ENCODE measurements at regions not wholly inside any gene's neighbourhood (a gene's known extent, or its start where the extent isn't known, plus 50 kb on each side); places are given as distances from the start of the nearest gene placed in this dataset.
A peak's percentile ranks its signal among the peaks of the same experiment; 100 is the strongest.

DNA sequence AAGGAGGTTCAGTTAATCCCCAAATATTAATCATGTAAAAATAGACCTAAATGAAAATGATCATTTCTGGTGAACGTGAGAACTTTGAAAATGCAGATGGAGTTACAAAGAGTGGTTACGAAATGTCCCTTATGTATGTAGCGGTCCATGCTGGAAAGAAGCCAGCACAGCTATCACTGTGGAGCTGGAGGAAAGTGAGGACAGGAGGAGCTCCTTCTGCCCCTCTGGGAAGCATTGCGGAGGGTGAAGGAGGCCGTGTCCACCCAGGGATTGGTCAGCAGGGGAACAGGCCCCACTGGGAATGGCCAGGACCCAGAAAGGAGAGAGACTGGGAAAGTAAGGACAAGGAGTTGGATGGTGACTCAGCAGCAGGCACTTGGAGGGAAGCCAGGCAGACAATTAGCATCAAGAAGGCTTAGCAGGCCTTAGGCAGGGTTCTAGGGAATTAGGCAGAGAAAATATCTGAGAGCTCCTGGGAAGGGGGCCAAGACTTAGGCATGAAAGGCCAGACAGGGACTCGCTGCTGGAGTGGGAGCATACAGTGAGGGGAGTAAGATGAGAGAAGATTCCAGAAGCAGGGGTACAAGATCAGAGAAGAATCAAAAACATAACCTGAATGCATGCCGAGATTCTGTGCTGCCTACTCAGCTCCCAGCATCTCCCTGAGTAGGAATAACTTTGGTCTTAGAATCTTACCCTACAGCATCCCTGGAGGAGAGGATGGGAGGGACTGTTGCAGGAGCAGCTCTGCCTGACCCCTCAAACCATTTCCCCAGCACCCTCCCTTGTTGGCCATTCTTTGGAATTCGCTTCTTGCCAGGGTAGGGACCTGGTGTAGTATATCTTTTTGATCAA is 171.0 kb upstream of the UMPS start:
- no peak for DNase-seq

DNA sequence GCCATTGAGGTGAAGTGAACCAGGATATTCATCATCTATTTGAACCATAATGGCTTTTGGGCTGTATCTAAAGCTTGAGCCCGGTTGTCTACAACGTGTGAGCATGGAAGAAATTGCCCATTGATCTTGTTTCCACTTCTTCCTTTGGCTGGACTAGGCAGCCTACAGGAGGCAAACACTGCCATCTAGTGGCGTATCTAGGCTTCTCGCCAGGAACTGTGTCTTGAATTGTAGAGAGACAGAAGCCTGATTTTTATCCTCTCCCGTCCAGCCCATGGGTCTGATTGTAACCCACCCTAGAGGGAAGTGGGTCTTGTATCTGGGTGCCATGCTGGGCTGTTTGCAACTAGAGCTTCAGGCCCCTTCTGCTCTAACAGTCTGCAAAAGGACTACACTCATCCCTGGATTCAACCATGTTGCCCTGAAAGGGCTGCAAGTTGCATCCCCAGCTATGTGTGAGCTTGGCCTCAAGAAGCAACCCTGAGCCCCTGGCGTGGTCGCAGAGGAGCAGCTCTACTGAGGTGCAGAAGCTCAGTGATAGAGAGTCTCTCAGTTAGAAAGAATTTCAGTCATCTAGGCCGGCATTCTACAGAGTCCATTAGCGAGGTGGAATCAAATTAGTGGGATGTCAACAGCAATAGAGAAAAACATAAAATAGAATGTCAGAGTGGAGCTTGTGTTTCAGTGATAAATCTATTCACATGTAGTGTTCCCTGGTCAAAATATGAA is 170.2 kb upstream of the UMPS start:
- DNase-seq = peak; percentile 72

DNA sequence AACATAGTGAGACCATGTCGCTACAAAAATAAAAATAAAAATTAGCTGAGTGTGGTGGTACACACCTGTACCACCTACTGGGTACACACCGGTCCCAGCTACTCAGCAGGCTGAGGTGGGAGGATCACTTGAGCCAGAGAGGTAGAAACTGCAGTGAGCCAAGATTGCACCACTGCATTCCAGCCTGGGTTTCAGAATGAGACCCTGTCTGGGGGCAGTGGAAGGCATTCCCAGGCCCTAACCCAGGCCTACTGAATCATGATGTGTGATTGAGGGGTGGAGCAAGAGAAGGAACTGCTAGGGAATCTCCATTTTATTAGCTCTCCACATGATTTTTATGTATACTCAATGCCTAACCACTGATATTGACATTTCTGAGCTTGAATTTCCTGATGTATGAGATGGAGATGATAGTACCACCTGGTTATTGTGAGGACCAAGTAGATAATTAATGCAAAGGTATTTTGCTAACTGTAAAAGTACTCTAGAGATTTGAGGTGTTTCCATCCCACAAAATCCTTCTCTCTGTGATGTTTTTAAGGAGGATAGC is 169.5 kb upstream of the UMPS start:
- DNase-seq = no peak

GRCh38 chr3:124562769-124563168 is 167.5 kb upstream of the UMPS start:
- DNase-seq = no peak

GRCh38 chr3:124563376-124563775 is 166.9 kb upstream of the UMPS start:
- no peak for DNase-seq

- peak; percentile 66 for DNase-seq
Measured at GRCh38 chr3:124565013-124565412, 165.2 kb upstream of the UMPS start.

- DNase-seq = no peak
Measured at GRCh38 chr3:124565551-124565950, 164.7 kb upstream of the UMPS start.

DNA sequence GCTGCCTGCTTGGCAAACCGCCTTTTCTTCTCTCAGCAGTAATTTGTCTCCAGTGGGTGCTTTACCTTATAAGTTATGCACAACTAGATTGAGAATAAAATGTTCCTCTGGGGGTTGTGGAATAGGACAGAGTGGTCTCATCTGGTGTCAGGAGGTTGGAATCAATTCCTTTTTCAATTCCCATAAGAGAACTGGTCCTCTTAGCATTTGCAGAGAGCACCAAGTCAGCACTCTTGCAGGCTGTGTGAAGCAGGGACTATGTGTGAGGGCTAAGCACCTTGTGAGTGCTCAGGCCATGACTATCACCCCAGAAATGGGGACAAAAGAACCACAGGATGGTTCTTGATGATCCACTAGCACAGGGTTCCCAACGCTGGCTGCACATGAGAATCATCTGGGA is 163.6 kb upstream of the UMPS start:
- DNase-seq = no peak

GRCh38 chr3:124567179-124567578 is 163.1 kb upstream of the UMPS start:
- DNase-seq = no peak

DNA sequence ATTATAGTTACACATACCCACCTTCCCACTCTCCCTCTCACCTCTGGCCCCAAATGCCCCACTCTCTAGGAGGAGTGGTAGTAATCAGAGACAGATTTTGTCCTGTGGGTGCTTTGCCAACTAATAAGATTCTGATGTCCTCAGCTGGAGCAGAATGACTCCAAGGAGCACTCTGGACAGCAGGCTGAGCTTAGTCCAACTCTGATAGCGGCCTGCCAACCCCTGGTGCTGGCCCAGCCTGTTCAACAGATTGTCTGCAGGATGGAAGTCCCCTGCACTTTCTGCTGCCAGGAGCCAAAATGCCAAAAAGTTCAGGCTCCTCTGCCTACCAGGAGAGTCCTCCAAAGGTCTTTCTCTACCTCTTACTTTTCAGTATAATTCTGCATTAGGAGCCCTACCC is 160.5 kb upstream of the UMPS start:
- DNase-seq = no peak

- DNase-seq = no peak
Measured at GRCh38 chr3:124570232-124570631, 160.0 kb upstream of the UMPS start.

- DNase-seq = no peak
Measured at GRCh38 chr3:124572851-124573405, 157.3 kb upstream of the UMPS start.

DNA sequence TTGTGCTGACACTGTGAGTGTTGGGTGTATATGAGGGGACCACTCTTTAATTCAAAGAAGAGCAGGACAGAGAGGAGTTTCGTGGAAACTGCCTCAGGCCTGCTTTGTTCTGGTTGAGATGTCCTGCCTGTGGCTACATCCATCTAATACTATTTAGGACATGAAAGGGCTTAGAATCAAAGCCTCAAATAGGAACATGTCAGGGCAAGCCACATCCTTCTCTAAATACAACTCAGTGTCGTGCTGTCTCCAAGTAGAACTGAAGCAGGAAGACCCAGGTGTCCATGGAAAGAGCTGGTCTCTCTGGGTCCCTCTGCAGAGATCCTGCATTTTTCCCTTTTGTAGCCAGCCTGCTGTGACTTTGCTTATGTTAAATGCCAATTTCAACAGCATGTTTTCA is 156.2 kb upstream of the UMPS start:
- no peak for DNase-seq

DNA sequence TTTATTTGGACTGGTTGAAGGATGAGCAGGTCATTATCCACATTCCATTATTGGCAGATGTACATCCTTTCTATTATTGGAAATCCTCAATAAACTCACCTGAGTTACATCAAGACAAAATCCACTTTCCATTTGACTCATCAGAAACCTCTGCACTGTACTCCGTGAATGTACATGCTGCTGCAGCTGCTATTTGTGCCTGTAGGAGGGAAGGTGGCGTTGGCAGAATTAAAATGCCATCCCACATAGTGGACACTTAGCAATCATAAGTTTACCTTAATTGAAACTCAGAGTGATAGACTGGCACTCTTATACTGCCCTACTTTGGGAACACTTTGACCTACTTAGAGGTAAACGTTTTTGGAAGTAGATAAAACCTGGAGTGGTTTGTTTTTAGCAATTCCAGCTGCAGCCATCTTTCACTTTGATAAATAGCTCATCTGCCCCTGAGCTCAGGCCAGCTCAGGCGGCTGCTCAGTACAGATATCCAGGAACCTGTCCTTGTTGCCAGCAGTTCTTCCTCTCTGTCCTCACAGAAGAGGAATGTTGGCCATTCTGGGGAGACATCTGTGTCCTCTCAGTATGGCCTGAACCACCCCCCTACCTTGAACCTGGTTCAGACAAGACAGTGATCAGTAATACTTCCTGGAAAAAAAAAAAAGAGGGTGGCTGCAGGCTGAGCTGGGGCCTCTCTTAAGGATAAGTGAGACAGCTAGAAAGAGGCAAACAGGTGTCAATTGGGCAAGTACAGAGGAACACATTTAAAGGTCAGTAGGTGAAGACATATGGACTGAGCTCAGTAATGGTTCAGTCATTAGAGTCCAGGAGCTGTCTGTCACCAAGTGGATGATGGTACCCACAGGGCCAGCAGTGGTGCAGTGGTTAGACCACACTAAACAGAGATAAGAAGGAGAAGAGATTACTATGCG is 153.4 kb upstream of the UMPS start:
- no peak for DNase-seq

DNA sequence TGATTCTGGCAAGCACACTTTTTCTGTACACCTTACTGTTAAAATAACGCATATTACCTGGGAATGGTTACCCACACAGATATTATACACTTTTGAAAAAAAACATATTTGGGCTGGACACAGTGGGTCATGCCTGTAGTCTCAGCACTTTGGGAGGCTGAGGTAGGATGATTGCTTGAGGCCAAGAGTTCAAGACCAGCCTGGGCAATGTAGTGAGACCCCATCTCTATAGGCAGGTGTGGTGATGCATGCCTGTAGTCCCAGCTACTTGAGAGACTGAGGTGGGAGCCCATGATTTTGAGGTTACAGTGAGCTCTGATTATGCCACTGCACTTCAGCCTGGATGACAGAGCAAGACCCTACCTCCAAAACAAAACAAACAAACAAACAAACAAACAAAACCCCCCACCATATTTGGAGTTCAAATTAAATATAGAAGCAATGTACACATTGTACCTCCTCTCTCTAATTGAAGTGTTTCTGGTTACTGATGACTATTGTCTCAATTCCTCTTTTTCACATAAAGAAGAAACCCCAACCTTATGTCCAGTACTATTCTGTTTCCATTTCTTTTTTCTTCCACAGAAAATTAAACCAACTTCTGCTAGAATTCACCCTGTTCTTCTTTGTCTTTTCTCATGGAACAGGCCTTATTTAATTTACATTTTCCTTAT is 152.6 kb upstream of the UMPS start:
- no peak for DNase-seq

DNA sequence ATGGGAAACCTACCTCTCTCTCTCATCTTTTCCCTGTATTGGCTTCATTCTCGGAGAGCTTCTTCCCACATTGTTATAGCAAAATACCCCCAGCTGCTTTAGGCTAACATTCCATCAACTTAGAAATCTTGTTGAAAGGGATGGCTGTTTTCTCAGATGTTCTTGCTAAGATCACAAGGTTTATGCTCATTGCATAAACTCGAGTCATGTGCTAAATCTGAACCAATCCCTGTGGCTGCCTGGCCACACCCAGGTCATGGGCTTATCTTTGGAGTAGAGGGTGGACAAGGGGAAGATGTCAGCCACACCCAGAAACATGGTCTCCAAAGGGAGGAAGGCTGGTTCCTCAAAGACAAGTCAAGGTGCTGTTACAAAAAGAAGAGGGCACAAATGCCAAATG is 150.6 kb upstream of the UMPS start:
- DNase-seq = no peak

GRCh38 chr3:124582196-124582595 is 148.1 kb upstream of the UMPS start:
- no peak for DNase-seq

GRCh38 chr3:124582621-124583395 is 147.4 kb upstream of the UMPS start:
- DNase-seq = no peak

DNA sequence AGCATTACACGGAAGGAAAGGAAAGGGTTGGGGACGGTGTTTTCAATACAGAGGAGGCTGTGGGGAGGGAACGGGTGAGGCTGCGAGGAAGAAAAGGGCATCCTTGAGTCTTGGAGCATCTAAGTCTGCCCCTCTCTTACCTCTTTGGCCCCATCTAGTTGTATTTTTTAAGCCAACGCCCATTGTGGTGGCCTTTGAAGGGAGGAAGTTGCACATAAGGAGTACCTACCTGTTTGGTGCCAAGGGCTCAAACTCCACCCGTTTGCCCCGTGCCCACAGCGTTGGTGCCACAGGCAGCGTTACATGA is 146.1 kb upstream of the UMPS start:
- no peak for DNase-seq

- DNase-seq = peak; percentile 21
Measured at GRCh38 chr3:124584552-124585391, 145.5 kb upstream of the UMPS start.

All from activated CD4-positive, alpha-beta T cell treated with anti-CD3 and anti-CD28 coated beads, Interleukin-2, Interleukin-6, amounts not matched to agents 100 ng/mL and 50 ng/mL, durations not matched to agents 16 hours and 8 hours (primary cell).